SK-N-SH (cell line): ENCODE measurements at regions not wholly inside any gene's neighbourhood (a gene's known extent, or its start where the extent isn't known, plus 50 kb on each side); places are given as distances from the start of the nearest gene placed in this dataset.

ENCODE experiments used
- CTCF ChIA-PET: fragments of 300-600, 350-600 bp; formaldehyde crosslinking; extraction: SDS; loops from one replicate; lab custom pipeline; 2021; lab: Yijun Ruan, JAX
- POLR2A ChIA-PET: fragments of 350-600 bp; sonication (Branson Sonifier 250); formaldehyde crosslinking; extraction: SDS; loops from one replicate; lab custom pipeline; 2020; ENCODE audit warnings: antibody characterized with exemption, inconsistent platforms; lab: Yijun Ruan, JAX
- DNase-seq: peaks from one replicate; pipeline ENCODE4 v3.0.0; 2012
- H2AFZ ChIP-seq: fragments of 200-600 bp; sonication (generic); 2 replicates; pipeline ENCODE4 v1.8.1; 2016; ENCODE audit warnings: antibody characterized with exemption, mild to moderate bottlenecking, low read depth
- H3F3A ChIP-seq: fragments of 200-600 bp; sonication (generic); replicated peaks from 2 replicates; pipeline ENCODE3; 2016; ENCODE audit warnings: antibody characterized with exemption, mild to moderate bottlenecking; ENCODE audit not compliant: insufficient read depth
- H3K27ac ChIP-seq, 2 experiments: fragments of 200-500 bp in 1 of 2; fragments of 200-600 bp in 1 of 2; sonication (Bioruptor generic) in 1 of 2; sonication (generic), shearing (Covaris generic) in 1 of 2; 2 replicates each; pipeline versions ENCODE4 v1.5.1 to v1.6.1; 2014 to 2016; ENCODE audit warnings: low read depth in 2 of 2, inconsistent platforms in 1 of 2, low read length in 1 of 2, mild to moderate bottlenecking in 1 of 2, mixed read lengths in 1 of 2
- H3K27me3 ChIP-seq: fragments of 200-600 bp; sonication (generic), shearing (Covaris generic); 2 replicates; pipeline ENCODE4 v1.6.1; 2016; ENCODE audit warnings: mixed run types; ENCODE audit not compliant: insufficient read depth
- H3K36me3 ChIP-seq, 2 experiments: fragments of 200-500 bp in 1 of 2; fragments of 200-600 bp in 1 of 2; sonication (Bioruptor generic) in 1 of 2; sonication (generic) in 1 of 2; replicated peaks in 1 of 2; 2 replicates each; pipeline versions ENCODE3 to v1.5.1; 2014 to 2016; ENCODE audit warnings: low read length in 1 of 2, mild to moderate bottlenecking in 1 of 2; ENCODE audit not compliant: insufficient read depth in 2 of 2, control insufficient read depth in 1 of 2
- H3K4me1 ChIP-seq, 2 experiments: fragments of 200-500 bp in 1 of 2; fragments of 200-600 bp in 1 of 2; sonication (Bioruptor generic) in 1 of 2; sonication (generic), shearing (Covaris generic) in 1 of 2; 2 replicates each; pipeline versions ENCODE4 v1.5.1 to v1.6.1; 2014 to 2016; ENCODE audit warnings: low read depth in 1 of 2, low read length in 1 of 2, mixed run types in 1 of 2; ENCODE audit not compliant: insufficient read depth in 2 of 2, control insufficient read depth in 1 of 2
- H3K4me2 ChIP-seq: fragments of 200-600 bp; sonication (generic), shearing (Covaris generic); 2 replicates; pipeline ENCODE4 v1.6.1; 2017; ENCODE audit warnings: mixed run types
- H3K4me3 ChIP-seq, 2 experiments: fragments of 200-500 bp in 1 of 2; fragments of 200-600 bp in 1 of 2; sonication (Bioruptor generic) in 1 of 2; sonication (generic), shearing (Covaris generic) in 1 of 2; 2 replicates each; pipeline versions ENCODE4 v1.5.1 to v1.8.1; 2014 to 2016; ENCODE audit warnings: low read depth in 2 of 2, inconsistent platforms in 1 of 2, low read length in 1 of 2, mild to moderate bottlenecking in 1 of 2, mixed read lengths in 1 of 2, moderate library complexity in 1 of 2
- H3K79me2 ChIP-seq: fragments of 200-600 bp; sonication (generic); 2 replicates; pipeline ENCODE4 v1.8.1; 2017; ENCODE audit warnings: mild to moderate bottlenecking; ENCODE audit not compliant: insufficient read depth
- H3K9ac ChIP-seq: fragments of 200-600 bp; sonication (generic); 2 replicates; pipeline ENCODE4 v1.6.1; 2017; ENCODE audit warnings: mixed run types
- H3K9me2 ChIP-seq: fragments of 200-600 bp; sonication (generic); 2 replicates; pipeline ENCODE4 v1.6.1; 2017; ENCODE audit warnings: mixed run types
- H3K9me3 ChIP-seq: fragments of 200-600 bp; sonication (generic); 2 replicates; pipeline ENCODE4 v1.6.1; 2017; ENCODE audit warnings: mixed run types, mild to moderate bottlenecking, moderate library complexity
- H4K20me1 ChIP-seq: fragments of 200-600 bp; sonication (generic); 2 replicates; pipeline ENCODE4 v1.6.1; 2017; ENCODE audit warnings: mild to moderate bottlenecking, mixed run types; ENCODE audit not compliant: insufficient read depth
- ELF1 ChIP-seq: IDR thresholded peaks from 2 replicates; pipeline ENCODE4 v1.4.0; 2012
- EP300 ChIP-seq, 2 experiments: IDR thresholded peaks; 2 replicates each; pipeline versions ENCODE4 v1.4.0 to v1.6.1; 2012; ENCODE audit warnings: borderline replicate concordance in 1 of 2, low read depth in 1 of 2, low read length in 1 of 2
- FOSL2 ChIP-seq: IDR thresholded peaks from 2 replicates; pipeline ENCODE4 v1.4.0; 2012; ENCODE audit warnings: low read depth, mild to moderate bottlenecking, moderate library complexity, borderline replicate concordance
- FOXM1 ChIP-seq: IDR thresholded peaks from 2 replicates; pipeline ENCODE4 v1.4.0; 2012; ENCODE audit warnings: low read depth, mild to moderate bottlenecking
- GATA2 ChIP-seq: sonication (generic); formaldehyde crosslinking; IDR thresholded peaks from 2 replicates; pipeline ENCODE4 v1.5.0; 2020; ENCODE audit warnings: mild to moderate bottlenecking, missing genetic modification reagents
- MEF2A ChIP-seq: IDR thresholded peaks from 2 replicates; pipeline ENCODE4 v1.4.0; 2012; ENCODE audit warnings: low read depth, borderline replicate concordance
- MXI1 ChIP-seq: IDR thresholded peaks from 2 replicates; pipeline ENCODE4 v1.6.1; 2012; ENCODE audit warnings: mild to moderate bottlenecking, low read depth, low read length, improper control_type of control experiment
- RCOR1 ChIP-seq: fragments of 150-350 bp; IDR thresholded peaks from 2 replicates; pipeline ENCODE4 v1.6.1; 2017; ENCODE audit warnings: antibody characterized with exemption, low read length
- SIN3A ChIP-seq: IDR thresholded peaks from 2 replicates; pipeline ENCODE4 v1.6.1; 2012; ENCODE audit warnings: low read depth, mild to moderate bottlenecking, low read length, moderate library complexity, borderline replicate concordance
- WGBS: methylation state at CpG from one replicate; pipeline ENCODE4 v1.1.6; 2017; ENCODE audit warnings: low lambda C conversion rate; 5-methylcytosine and 5-hydroxymethylcytosine counted together
- TF ChIP-seq, protein P1 (sequence below): fragments of 150-350 bp; IDR thresholded peaks from 2 replicates; pipeline ENCODE4 v1.6.1; 2017; ENCODE audit warnings: antibody characterized with exemption, low read length, low read depth, borderline replicate concordance
- TF ChIP-seq, protein P2 (sequence below): IDR thresholded peaks from 2 replicates; pipeline ENCODE4; 2012
- TF ChIP-seq, protein P3 (sequence below): IDR thresholded peaks from 2 replicates; pipeline ENCODE4 v1.4.0; 2012; ENCODE audit warnings: low read depth, borderline replicate concordance
- TF ChIP-seq, protein P4 (sequence below): IDR thresholded peaks from 2 replicates; pipeline ENCODE4 v1.4.0; 2012; ENCODE audit warnings: low read depth, borderline replicate concordance

DNA sequence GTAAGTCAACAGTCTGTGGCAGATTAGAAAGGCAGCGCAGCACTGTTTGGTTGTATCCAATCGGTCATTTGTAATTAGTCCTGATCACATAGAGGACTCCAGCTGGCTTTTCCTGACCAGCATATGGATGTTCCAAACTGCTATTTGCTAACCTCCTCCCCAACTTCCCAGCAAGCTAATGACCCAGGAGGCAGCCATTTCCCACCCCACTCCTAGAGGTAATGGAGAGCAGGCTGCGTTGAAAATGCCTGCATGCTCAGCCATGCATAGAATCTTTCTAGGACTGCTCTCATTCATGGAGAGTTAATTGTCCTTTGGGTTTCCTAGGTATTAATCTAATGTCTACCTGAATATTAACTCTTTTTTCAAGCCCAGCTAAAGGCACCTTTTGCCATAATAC is 850.6 kb upstream of the WWC1 start:
- H3K9me2 ChIP-seq = no peaks in the 10 kb centered on the region
- H3K4me3 ChIP-seq = no peak overlapping the region
- no peaks in the 10 kb centered on the region for H3K9me3 ChIP-seq
- no peaks in the 10 kb centered on the region for H3K27me3 ChIP-seq
- POLR2A ChIA-PET = no interaction called here
- H3K4me2 ChIP-seq = no peak overlapping the region
- 28% methylated on average over 3 of the region's 3 CpGs for WGBS
- no peak for TF ChIP-seq FOXM1
- TF ChIP-seq, protein P1, sequence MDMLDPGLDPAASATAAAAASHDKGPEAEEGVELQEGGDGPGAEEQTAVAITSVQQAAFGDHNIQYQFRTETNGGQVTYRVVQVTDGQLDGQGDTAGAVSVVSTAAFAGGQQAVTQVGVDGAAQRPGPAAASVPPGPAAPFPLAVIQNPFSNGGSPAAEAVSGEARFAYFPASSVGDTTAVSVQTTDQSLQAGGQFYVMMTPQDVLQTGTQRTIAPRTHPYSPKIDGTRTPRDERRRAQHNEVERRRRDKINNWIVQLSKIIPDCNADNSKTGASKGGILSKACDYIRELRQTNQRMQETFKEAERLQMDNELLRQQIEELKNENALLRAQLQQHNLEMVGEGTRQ = no peak
- TF ChIP-seq, all 33 proteins: peak for 0
- no peak overlapping the region for H2AFZ ChIP-seq
- H3F3A ChIP-seq = no peaks in the 10 kb centered on the region
- H4K20me1 ChIP-seq = no peaks in the 10 kb centered on the region
- no peaks in the 10 kb centered on the region; a peak in 1 of 4 replicates for H3K4me1 ChIP-seq
- no peak for DNase-seq
- H3K9ac ChIP-seq = no peak overlapping the region
- H3K36me3 ChIP-seq = no peaks in the 10 kb centered on the region
- no peak overlapping the region for H3K27ac ChIP-seq
- H3K79me2 ChIP-seq = no peaks in the 10 kb centered on the region
- CTCF ChIA-PET = interaction anchor here (1.3 kb wide), 1 partner anchor 23 kb away, joined by 3 read pairs; no protein-coding TSS in a partner anchor

DNA sequence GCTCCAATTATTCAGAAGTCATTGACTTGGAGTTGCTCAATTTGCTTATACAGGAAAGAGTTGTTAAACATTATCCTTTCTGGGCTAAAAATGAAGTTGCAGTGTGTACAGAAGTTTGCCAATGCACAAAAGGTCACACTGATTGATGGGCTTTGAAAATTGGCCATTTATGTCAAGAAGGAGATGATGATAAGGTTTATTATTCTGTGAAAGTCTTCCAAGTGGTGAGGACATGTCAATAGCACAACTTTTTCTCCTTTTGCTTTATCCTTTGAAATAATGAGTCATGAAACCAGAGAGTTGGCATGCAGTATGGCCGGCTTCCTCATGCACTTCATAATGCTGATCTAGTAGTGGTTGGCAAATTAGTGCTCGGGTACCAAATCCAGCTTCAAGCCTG is 848.5 kb upstream of the WWC1 start:
- Histone ChIP-seq H3K36me3 (no peaks in the 10 kb centered on the region), H3K4me3 (no peak overlapping the region), H4K20me1 (no peaks in the 10 kb centered on the region), H3K9ac (no peak overlapping the region), H3K9me3 (no peaks in the 10 kb centered on the region), H3K79me2 (no peaks in the 10 kb centered on the region), H3F3A (no peaks in the 10 kb centered on the region), H3K9me2 (no peaks in the 10 kb centered on the region), H3K4me2 (no peak overlapping the region), H3K27ac (no peak overlapping the region), H3K27me3 (no peaks in the 10 kb centered on the region), H3K4me1 (peaks cover 0 to 4% of the 10 kb centered on the region in 2 experiments; a peak in 1 of 4 replicates), H2AFZ (no peak overlapping the region)
- POLR2A ChIA-PET = no interaction called here
- no peak for DNase-seq
- WGBS = 54% methylated on average over 2 of the region's 2 CpGs
- TF ChIP-seq SIN3A = no peak
- no peak for TF ChIP-seq MXI1
- no peak for TF ChIP-seq FOSL2
- TF ChIP-seq RCOR1 = no peak
- no peak for TF ChIP-seq EP300 (IDR thresholded peaks at IDR 0.05; ENCODE audit: borderline replicate concordance in 1 of 2, low read depth in 1 of 2, low read length in 1 of 2)
- no peak for TF ChIP-seq ELF1
- TF ChIP-seq, protein P2, sequence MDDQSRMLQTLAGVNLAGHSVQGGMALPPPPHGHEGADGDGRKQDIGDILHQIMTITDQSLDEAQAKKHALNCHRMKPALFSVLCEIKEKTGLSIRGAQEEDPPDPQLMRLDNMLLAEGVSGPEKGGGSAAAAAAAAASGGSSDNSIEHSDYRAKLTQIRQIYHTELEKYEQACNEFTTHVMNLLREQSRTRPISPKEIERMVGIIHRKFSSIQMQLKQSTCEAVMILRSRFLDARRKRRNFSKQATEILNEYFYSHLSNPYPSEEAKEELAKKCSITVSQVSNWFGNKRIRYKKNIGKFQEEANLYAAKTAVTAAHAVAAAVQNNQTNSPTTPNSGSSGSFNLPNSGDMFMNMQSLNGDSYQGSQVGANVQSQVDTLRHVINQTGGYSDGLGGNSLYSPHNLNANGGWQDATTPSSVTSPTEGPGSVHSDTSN = no peak
- TF ChIP-seq, protein P3, sequence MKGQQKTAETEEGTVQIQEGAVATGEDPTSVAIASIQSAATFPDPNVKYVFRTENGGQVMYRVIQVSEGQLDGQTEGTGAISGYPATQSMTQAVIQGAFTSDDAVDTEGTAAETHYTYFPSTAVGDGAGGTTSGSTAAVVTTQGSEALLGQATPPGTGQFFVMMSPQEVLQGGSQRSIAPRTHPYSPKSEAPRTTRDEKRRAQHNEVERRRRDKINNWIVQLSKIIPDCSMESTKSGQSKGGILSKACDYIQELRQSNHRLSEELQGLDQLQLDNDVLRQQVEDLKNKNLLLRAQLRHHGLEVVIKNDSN = no peak
- TF ChIP-seq MEF2A = no peak
- TF ChIP-seq, protein P1 = no peak
- no peak for TF ChIP-seq GATA2
- TF ChIP-seq, protein P4, sequence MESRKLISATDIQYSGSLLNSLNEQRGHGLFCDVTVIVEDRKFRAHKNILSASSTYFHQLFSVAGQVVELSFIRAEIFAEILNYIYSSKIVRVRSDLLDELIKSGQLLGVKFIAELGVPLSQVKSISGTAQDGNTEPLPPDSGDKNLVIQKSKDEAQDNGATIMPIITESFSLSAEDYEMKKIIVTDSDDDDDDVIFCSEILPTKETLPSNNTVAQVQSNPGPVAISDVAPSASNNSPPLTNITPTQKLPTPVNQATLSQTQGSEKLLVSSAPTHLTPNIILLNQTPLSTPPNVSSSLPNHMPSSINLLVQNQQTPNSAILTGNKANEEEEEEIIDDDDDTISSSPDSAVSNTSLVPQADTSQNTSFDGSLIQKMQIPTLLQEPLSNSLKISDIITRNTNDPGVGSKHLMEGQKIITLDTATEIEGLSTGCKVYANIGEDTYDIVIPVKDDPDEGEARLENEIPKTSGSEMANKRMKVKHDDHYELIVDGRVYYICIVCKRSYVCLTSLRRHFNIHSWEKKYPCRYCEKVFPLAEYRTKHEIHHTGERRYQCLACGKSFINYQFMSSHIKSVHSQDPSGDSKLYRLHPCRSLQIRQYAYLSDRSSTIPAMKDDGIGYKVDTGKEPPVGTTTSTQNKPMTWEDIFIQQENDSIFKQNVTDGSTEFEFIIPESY = no peak
- CTCF ChIA-PET = no interaction called here
